NCI-H774 (cell line): ENCODE measurements at regions not wholly inside any gene's neighbourhood (a gene's known extent, or its start where the extent isn't known, plus 50 kb on each side); places are given as distances from the start of the nearest gene placed in this dataset.
"Not testable (repeated sequence)": the region's sequence is repeated elsewhere in the genome, so short reads cannot be mapped to it uniquely, and the experiment has no call there.

Source experiments
- DNase-seq: peaks from one replicate; lab custom pipeline; 2025; lab: John Stamatoyannopoulos, UW

DNA sequence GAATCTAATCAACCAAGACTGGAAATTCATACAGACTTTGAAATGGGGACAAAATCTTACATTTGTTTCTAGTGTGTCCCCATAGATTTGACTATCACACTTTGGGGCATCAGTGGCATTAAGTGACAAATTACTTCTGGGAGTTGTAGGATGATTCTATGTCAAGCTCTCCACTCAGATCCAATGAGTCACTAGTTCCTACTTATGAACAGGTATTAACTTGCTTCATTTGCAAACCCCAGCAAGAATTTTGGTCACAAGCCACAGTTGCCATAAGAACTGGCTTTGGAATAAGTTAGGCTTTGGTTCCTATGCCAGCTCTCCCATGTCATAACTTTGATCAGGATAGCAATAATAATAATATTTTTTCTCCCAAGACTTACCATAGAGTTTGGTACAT, 77.6 kb upstream of the PTPRK start:
- no peak for DNase-seq

DNA sequence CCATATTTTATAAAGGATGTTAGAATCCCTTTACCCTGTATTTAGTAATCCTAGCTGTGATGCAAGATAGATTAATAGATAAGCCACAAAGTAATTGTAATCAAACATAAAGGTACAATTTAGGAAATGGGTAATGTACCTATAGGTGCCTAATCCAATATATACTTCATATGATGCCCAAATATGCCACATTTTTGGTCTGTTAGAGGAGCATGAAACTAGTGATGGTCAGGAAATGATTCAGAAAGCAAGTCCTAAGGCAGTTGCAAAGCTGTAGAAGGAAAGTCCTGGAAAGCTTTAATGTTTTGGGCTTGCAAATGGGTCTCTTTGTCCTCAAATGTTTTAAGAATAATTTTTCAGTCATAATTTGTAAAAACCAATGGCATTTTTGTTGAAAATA, 76.6 kb upstream of the PTPRK start:
- no peak for DNase-seq

DNA sequence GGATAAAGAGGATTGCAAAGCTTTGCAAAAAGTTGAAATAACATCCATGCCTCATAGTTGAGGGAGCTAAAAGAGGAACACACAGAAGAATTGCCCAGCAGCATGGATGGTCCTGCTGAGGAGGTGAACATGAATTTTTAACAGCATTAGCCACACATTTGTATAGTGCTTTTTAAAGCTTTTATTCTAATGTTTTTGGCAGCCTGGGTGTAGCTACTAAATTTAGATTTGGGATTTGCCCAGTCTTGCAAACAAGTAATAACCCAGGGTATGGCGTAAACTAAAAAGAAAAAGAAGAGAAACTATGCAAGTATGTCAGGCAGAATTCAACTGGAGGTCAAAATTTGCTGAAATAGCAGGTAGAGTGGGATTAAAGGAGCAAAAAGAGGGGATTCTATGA, 75.1 kb upstream of the PTPRK start:
- DNase-seq = no peak

DNA sequence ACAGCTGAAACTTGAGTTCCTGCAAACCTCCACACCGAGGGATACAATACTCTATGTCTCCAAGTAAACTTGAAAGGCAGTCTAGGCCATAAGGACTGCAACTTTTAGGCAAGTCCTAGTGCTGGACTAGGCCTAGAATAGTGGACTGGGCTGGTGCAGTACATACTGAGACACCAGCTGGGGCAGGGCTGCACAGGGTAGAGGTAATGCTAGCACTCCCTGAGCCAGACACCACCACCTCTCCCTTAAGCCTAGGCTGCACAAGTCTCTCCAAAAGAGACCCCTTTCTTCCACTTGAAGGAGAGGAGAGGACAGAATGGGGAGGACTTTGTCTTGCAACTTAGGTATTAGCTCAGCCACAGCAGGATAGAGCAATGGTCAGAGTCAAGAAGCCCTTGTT, 65.7 kb upstream of the PTPRK start:
- no peak for DNase-seq

DNA sequence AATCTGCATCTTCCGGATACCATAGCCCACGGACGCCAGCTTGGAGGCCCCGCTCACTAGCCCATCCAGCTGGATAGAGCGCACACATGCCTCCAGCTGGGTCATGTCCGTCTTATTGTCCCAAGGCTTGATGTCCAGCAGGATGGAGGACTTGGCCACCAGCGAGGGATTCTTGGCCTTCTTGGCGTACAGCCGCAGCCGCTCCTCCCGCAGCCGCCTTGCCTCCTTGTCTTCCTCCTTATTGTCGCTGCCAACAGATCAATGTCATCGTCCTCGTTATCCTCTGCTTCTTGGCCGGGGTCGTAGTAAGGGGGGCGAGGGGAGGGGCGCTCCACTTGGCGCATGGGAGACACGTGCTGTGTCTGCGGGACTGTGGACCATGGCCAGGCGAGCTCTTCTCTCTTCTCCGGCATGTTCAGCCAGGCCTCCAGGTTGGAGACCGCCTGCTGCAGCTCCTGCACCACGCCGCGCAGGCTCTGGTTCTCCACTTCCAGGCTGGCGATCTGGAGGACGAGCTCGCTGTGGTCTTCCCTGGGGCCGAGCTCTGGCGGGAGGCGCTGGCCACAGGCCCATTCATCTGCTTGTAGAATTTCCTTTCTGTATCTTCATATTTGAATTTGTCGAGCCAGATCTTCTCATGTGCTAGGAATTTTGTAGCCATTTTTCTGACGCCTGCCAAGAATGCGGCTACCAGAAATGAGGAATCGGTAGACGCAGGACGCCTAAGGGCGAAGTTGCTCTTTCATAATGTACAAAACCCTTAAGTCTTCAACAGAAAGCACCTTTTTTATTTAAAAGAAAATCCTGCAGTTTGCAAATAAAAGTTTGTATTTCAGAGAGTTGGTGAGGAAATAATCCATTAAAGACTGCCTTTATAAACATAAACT, 60.1 kb upstream of the PTPRK start:
- DNase-seq = no peak

DNA sequence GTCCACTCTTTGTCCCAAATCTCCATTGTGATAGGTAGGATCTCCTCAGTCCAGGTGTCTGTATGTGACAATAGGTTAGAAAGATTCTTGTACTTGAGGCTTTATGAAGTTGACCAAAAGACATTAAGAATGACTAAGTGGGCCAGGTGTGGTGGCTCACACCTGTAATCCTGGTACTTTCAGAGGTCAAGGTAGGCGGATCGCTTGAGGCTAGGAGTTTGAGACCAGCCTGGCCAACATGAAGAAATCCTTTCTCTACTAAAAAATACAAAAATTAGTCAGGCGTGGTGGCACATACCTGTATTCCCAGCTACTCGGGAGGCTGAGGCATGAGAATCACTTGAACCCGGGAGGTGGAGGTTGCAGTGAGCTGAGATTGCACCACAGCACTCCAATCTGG, 54.9 kb upstream of the PTPRK start:
- not testable (repeated sequence) for DNase-seq

DNA sequence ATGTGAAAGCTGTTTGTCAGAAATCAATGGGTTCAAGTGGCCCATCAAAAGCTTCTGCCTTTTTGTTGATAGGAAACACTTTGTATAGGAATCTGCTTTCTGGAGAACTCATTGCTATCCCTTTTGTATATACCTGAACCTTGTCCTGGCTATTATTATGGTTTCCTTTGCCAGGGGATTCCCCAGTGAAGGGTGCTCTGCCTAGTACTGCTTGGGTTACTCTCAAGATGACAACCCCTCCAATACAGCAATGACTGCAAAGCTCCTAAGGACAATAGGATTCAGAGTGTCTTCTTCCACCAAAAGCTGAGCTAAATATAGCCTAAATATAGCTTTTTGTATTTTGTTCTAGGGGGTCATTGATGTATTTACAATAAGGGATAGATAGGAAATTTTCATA, 54.0 kb upstream of the PTPRK start:
- no peak for DNase-seq

DNA sequence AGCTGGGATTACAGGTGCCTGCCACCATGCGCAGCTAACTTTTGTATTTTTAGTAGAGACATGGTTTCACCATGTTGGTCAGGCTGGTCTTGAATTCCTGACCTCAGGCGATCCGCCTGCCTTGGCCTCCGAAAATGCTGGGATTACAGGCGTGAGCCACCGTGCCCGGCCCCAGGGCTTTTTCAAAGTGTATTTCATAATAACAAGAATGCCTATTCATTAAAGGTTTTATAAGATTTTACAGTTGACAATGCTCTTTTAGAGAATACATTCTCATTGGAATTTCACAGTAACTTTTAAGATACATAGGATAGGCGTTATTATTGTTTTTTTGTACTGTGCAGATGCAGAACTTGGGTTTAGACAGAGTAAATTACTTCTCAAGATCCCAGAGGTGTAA, 52.6 kb upstream of the PTPRK start:
- DNase-seq = no peak

DNA sequence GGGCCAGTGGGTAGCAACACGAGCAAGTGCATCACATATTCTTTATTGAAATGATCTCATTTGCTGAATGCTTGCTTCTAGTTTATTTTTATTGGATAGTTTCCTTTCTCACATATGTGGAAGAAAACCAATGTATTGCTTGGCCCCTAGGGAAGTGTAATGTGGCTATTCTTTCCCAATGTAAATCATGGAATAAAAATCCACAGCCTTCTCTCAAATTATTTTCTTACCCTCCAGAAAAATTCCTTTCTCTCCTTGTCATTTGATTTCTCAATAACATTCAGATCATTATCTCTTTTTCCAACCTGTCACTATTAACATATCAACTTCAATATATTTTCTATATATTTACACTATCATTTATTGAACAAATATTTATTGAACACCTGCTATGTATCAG, 51.9 kb upstream of the PTPRK start:
- DNase-seq = no peak

DNA sequence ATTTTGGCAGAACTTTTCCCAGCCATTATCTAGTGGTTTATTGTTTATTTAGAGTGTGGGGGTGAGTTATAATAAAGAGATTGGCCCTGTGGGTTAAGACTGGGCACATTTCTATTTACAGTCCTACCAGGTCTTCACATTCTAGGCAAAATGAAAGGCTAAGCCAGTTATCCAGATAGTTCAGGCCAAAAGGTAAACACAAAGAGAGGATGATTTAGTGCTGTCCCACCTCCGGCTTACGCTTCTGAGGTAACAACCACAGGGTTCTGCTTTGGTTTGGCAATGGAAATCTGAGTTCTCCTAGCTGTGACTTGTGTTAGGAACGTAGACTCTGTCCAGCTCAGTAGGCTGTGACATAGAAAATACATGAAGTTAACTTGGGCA, 50.3 kb upstream of the PTPRK start:
- DNase-seq = no peak

DNA sequence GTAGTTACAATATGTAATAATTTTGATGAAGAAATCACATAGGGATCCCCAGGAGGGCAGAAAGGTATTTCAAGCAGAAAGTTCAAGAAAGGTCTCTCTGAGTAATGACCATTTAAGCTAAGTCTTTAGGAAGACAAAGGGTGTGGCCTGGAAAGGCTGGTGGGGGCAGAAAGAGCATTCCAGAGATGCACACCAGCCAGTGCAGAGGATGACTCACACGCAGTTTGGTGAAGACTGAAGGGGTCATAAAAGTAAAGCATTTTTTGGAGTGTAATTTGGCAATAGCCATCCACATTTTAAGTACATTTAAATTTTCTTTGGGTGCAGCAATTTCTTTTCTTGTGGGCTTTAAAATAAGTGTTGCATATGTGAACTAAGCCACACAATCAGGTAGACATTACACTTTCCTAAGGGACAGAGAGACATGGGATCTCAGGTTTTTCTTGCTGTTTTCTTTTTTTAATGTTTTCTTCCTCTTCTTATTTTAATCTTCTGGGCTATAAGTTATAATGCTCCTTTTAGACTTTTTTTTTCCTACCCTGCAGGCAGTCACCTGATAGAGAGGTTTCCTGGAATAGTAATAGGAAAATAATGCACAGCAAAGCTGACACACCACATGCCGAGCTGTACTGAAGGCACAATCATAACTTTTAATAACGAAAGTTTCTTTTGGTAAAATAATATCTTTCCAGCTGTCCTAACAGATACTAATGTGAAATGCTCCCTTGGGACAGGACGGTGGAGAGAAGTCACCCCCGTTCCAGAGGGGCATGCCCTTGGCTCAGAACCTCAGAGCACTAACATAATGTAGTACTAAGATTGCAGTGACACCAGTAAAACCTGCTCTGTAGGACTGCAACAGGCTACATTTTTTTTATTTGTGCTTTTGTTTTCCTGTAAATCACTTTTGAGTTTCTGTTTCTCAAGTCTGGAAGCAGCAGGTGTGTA, 49.6 kb upstream of the PTPRK start:
- no peak for DNase-seq
